IMR-90 (cell line): ENCODE measurements at regions not wholly inside any gene's neighbourhood (a gene's known extent, or its start where the extent isn't known, plus 50 kb on each side); places are given as distances from the start of the nearest gene placed in this dataset.

Experiments
- ATAC-seq: fragments of 200-7000 bp; cut with Tn5 transposase; 2 replicates; pipeline ENCODE4 v1.9.1; 2020; ENCODE audit warnings: low read depth, mild to moderate bottlenecking, moderate library complexity
- BruUV-seq: library from RNA; stranded (reverse); fragments of 400-500 nt; replicated peaks from 2 replicates; lab custom pipeline; 2021; lab: Mats Ljungman, UMichigan
- CTCF ChIA-PET: fragments of 300-600 bp; formaldehyde crosslinking; extraction: SDS; loops from one replicate; lab custom pipeline; 2021; ENCODE audit warnings: antibody characterized with exemption; lab: Yijun Ruan, JAX
- POLR2A ChIA-PET: fragments of 300-600 bp; sonication (Branson Sonifier 250); formaldehyde crosslinking; loops from one replicate; lab custom pipeline; 2022; ENCODE audit warnings: antibody characterized with exemption; ENCODE audit not compliant: unreplicated experiment; lab: Charles Lee
- DNase-seq: peaks from one replicate; pipeline ENCODE4 v3.0.0; 2013
- H2AFZ ChIP-seq: replicated peaks from 2 replicates; pipeline ENCODE3; 2013; ENCODE audit warnings: low read length, mild to moderate bottlenecking; ENCODE audit not compliant: poor library complexity
- H2AK5ac ChIP-seq: 2 replicates; pipeline ENCODE4 v1.6.1; 2013; ENCODE audit warnings: low read depth, low read length, inconsistent platforms
- H2AK9ac ChIP-seq: replicated peaks from 2 replicates; pipeline ENCODE3; 2013; ENCODE audit warnings: mild to moderate bottlenecking, low read depth, low read length, moderate library complexity; ENCODE audit not compliant: poor library complexity
- H2BK120ac ChIP-seq: 2 replicates; pipeline ENCODE4 v1.6.1; 2013; ENCODE audit warnings: low read depth, low read length, inconsistent platforms
- H2BK15ac ChIP-seq: 3 replicates; pipeline ENCODE4 v1.6.1; 2013; ENCODE audit warnings: low read depth, low read length, inconsistent platforms
- H2BK20ac ChIP-seq: 2 replicates; pipeline ENCODE4 v1.6.1; 2013; ENCODE audit warnings: low read depth, mild to moderate bottlenecking, inconsistent platforms, low read length, moderate library complexity
- H2BK5ac ChIP-seq: 2 replicates; pipeline ENCODE4 v1.6.1; 2013; ENCODE audit warnings: mild to moderate bottlenecking, low read depth, low read length, inconsistent platforms; ENCODE audit not compliant: poor library complexity, severe bottlenecking
- H3K14ac ChIP-seq: replicated peaks from 2 replicates; pipeline ENCODE4 v1.6.1; 2013; ENCODE audit warnings: low read depth, low read length, inconsistent platforms
- H3K18ac ChIP-seq: 2 replicates; pipeline ENCODE4 v1.6.1; 2013; ENCODE audit warnings: low read depth, low read length, control low read depth
- H3K23ac ChIP-seq: 2 replicates; pipeline ENCODE4 v1.6.1; 2013; ENCODE audit warnings: low read depth, low read length, inconsistent platforms
- H3K27ac ChIP-seq: 2 replicates; pipeline ENCODE4 v1.5.1; 2013; ENCODE audit warnings: mild to moderate bottlenecking, control low read depth, low read length; ENCODE audit not compliant: insufficient read depth
- H3K27me3 ChIP-seq: 2 replicates; pipeline ENCODE4 v1.6.1; 2013; ENCODE audit warnings: low read length; ENCODE audit not compliant: control insufficient read depth, insufficient read depth
- H3K36me3 ChIP-seq: 2 replicates; pipeline ENCODE4 v1.6.1; 2013; ENCODE audit warnings: low read length, mixed read lengths; ENCODE audit not compliant: control insufficient read depth, insufficient read depth
- H3K4ac ChIP-seq: 2 replicates; pipeline ENCODE4 v1.6.1; 2013; ENCODE audit warnings: low read depth, low read length, inconsistent platforms
- H3K4me1 ChIP-seq: 2 replicates; pipeline ENCODE4 v1.6.1; 2013; ENCODE audit warnings: low read length, mixed read lengths; ENCODE audit not compliant: control insufficient read depth, insufficient read depth
- H3K4me2 ChIP-seq: 2 replicates; pipeline ENCODE4 v1.6.1; 2013; ENCODE audit warnings: low read depth, mild to moderate bottlenecking, control low read depth, low read length, moderate library complexity
- H3K4me3 ChIP-seq: 2 replicates; pipeline ENCODE4 v1.5.1; 2013; ENCODE audit warnings: low read depth, mild to moderate bottlenecking, control low read depth, low read length, moderate library complexity; ENCODE audit not compliant: insufficient read depth
- H3K56ac ChIP-seq: 2 replicates; pipeline ENCODE4 v1.6.1; 2013; ENCODE audit warnings: low read length, inconsistent platforms; ENCODE audit not compliant: insufficient read depth; ENCODE audit errors: extremely low read depth
- H3K79me1 ChIP-seq, 2 experiments: 2 replicates each; pipeline ENCODE4 v1.6.1; 2013; ENCODE audit warnings: low read length in 2 of 2, inconsistent platforms in 1 of 2, low read depth in 1 of 2
- H3K9ac ChIP-seq: 2 replicates; pipeline ENCODE4 v1.6.1; 2013; ENCODE audit warnings: low read depth, low read length, control low read depth
- H3K9me1 ChIP-seq: 2 replicates; pipeline ENCODE4 v1.6.1; 2013; ENCODE audit warnings: low read length, inconsistent platforms; ENCODE audit not compliant: insufficient read depth
- H3K9me3 ChIP-seq: 2 replicates; pipeline ENCODE4 v1.6.1; 2013; ENCODE audit warnings: low read length; ENCODE audit not compliant: control insufficient read depth, insufficient read depth
- H4K20me1 ChIP-seq: 2 replicates; pipeline ENCODE4 v1.6.1; 2013; ENCODE audit warnings: low read length, inconsistent platforms; ENCODE audit not compliant: insufficient read depth
- H4K5ac ChIP-seq: 2 replicates; pipeline ENCODE4 v1.6.1; 2013; ENCODE audit warnings: mild to moderate bottlenecking, low read depth, low read length, control low read depth
- H4K8ac ChIP-seq, 2 experiments: 2 replicates each; pipeline ENCODE4 v1.6.1; 2013; ENCODE audit warnings: low read depth in 2 of 2, low read length in 2 of 2, control low read depth in 1 of 2, inconsistent platforms in 1 of 2
- H4K91ac ChIP-seq: 2 replicates; pipeline ENCODE4 v1.6.1; 2013; ENCODE audit warnings: low read depth, low read length, inconsistent platforms; ENCODE audit not compliant: insufficient read depth
- BHLHE40 ChIP-seq: fragments of 150-350 bp; IDR thresholded peaks from 2 replicates; pipeline ENCODE4 v1.6.1; 2016; ENCODE audit warnings: mild to moderate bottlenecking, low read depth, low read length
- CEBPB ChIP-seq: IDR thresholded peaks from 2 replicates; pipeline ENCODE4 v1.6.1; 2012; ENCODE audit warnings: low read depth, low read length, improper control_type of control experiment
- CHD1 ChIP-seq: IDR thresholded peaks from 2 replicates; pipeline ENCODE4 v1.6.1; 2012; ENCODE audit warnings: low read depth, low read length, improper control_type of control experiment
- CTCF ChIP-seq: conservative IDR thresholded peaks from 2 replicates; pipeline ENCODE4 v1.5.1; 2012; ENCODE audit warnings: mild to moderate bottlenecking, low read depth, low read length, improper control_type of control experiment
- FOS ChIP-seq: fragments of 150-350 bp; IDR thresholded peaks from 2 replicates; pipeline ENCODE4 v1.6.1; 2016; ENCODE audit warnings: low read depth, low read length
- MAFK ChIP-seq: IDR thresholded peaks from 2 replicates; pipeline ENCODE4 v1.6.1; 2012; ENCODE audit warnings: low read depth, low read length, improper control_type of control experiment
- MAZ ChIP-seq: IDR thresholded peaks from 2 replicates; pipeline ENCODE4 v1.6.1; 2012; ENCODE audit warnings: low read depth, mild to moderate bottlenecking, low read length, improper control_type of control experiment, moderate library complexity, borderline replicate concordance
- NFE2L2 ChIP-seq: fragments of 150-350 bp; IDR thresholded peaks from 2 replicates; pipeline ENCODE4 v1.6.1; 2016; ENCODE audit warnings: low read depth, mild to moderate bottlenecking, low read length
- POLR2A ChIP-seq: IDR thresholded peaks from 2 replicates; pipeline ENCODE4 v1.6.1; 2012; ENCODE audit warnings: mild to moderate bottlenecking, low read depth, low read length
- SMC3 ChIP-seq: fragments of 150-350 bp; IDR thresholded peaks from 2 replicates; pipeline ENCODE4 v1.6.1; 2016; ENCODE audit warnings: low read depth, mild to moderate bottlenecking, antibody characterized with exemption, low read length, moderate library complexity
- USF2 ChIP-seq: fragments of 150-350 bp; IDR thresholded peaks from 2 replicates; pipeline ENCODE4 v1.6.1; 2017; ENCODE audit warnings: mild to moderate bottlenecking, antibody characterized with exemption, low read length, low read depth
- WGBS, 2 experiments: methylation state at CpG; one replicate each; pipeline versions ENCODE4 v1.1.5 to v1.1.7; 2013; ENCODE audit warnings: missing lambda C conversion rate in 2 of 2; ENCODE audit not compliant: insufficient read length in 1 of 2; ENCODE audit errors: extremely low coverage in 2 of 2; 5-methylcytosine and 5-hydroxymethylcytosine counted together
- dilution Hi-C: fragments of 300-500 bp; cut with HindIII; formaldehyde crosslinking; loops from one replicate; pipeline ENCODE4 v1.14.3; 2018; ENCODE audit warnings: low sequenced_read_pairs; ENCODE audit not compliant: unreplicated experiment
- in situ Hi-C: fragments of 300-500 bp; cut with MboI; formaldehyde crosslinking; loops from 3 replicates; pipeline ENCODE4 v1.14.3; 2019; ENCODE audit warnings: low sequenced_read_pairs, inconsistent platforms, mixed read lengths
- intact Hi-C: fragments of 100-400 bp; cut with micrococcal nuclease; formaldehyde crosslinking; loops from 2 replicates; pipeline ENCODE4 v1.10.0; 2022

GRCh38 chr5:91850031-91850430 is 466.9 kb upstream of the ARRDC3 start:
- no peak overlapping the region for H3K27ac ChIP-seq
- H3K9ac ChIP-seq: no peak overlapping the region
- no peaks in the 10 kb centered on the region for H4K20me1 ChIP-seq
- H2BK20ac ChIP-seq: no peak overlapping the region
- DNase-seq (peak; percentile 3), ATAC-seq (no peak)
- ChIA-PET CTCF (no interaction called here), POLR2A (no interaction called here)
- H3K79me1 ChIP-seq: no peaks in the 10 kb centered on the region
- H4K5ac ChIP-seq: no peak overlapping the region
- H2BK5ac ChIP-seq: no peak overlapping the region
- no peak overlapping the region for H2AK9ac ChIP-seq
- no peaks in the 10 kb centered on the region for H3K4me1 ChIP-seq
- no peak overlapping the region for H2BK15ac ChIP-seq
- H2BK120ac ChIP-seq: no peak overlapping the region
- no TSS peak for BruUV-seq
- no peaks in the 10 kb centered on the region for H3K9me1 ChIP-seq
- no peak overlapping the region for H3K23ac ChIP-seq
- no peak overlapping the region for H3K4ac ChIP-seq
- intact Hi-C loops (no loop called here), dilution Hi-C loops (no loop called here), in situ Hi-C loops (no loop called here)
- H3K56ac ChIP-seq: no peak overlapping the region
- TF ChIP-seq NFE2L2 (no peak), BHLHE40 (no peak), CTCF (no peak), MAFK (no peak), MAZ (no peak), FOS (no peak), SMC3 (no peak), POLR2A (no peak), USF2 (no peak), CEBPB (no peak), CHD1 (no peak)
- H3K14ac ChIP-seq: no peak overlapping the region
- H3K18ac ChIP-seq: no peak overlapping the region
- WGBS, 2 experiments: no CpG with 5 or more reads among the region's 2 CpGs
- H3K9me3 ChIP-seq: no peaks in the 10 kb centered on the region
- no peaks in the 10 kb centered on the region for H3K27me3 ChIP-seq
- H3K4me3 ChIP-seq: no peak overlapping the region
- H4K91ac ChIP-seq: no peak overlapping the region
- no peaks in the 10 kb centered on the region for H3K36me3 ChIP-seq
- no peak overlapping the region for H2AFZ ChIP-seq
- no peak overlapping the region for H2AK5ac ChIP-seq
- no peak overlapping the region for H3K4me2 ChIP-seq
- no peak overlapping the region for H4K8ac ChIP-seq
